SK-N-SH (cell line): ENCODE measurements at regions not wholly inside any gene's neighbourhood (a gene's known extent, or its start where the extent isn't known, plus 50 kb on each side); places are given as distances from the start of the nearest gene placed in this dataset.

Experiments used
- CTCF ChIA-PET: fragments of 300-600, 350-600 bp; formaldehyde crosslinking; extraction: SDS; loops from one replicate; lab custom pipeline; 2021; lab: Yijun Ruan, JAX
- POLR2A ChIA-PET: fragments of 350-600 bp; sonication (Branson Sonifier 250); formaldehyde crosslinking; extraction: SDS; loops from one replicate; lab custom pipeline; 2020; ENCODE audit warnings: antibody characterized with exemption, inconsistent platforms; lab: Yijun Ruan, JAX
- DNase-seq: peaks from one replicate; pipeline ENCODE4 v3.0.0; 2012
- H2AFZ ChIP-seq: fragments of 200-600 bp; sonication (generic); 2 replicates; pipeline ENCODE4 v1.8.1; 2016; ENCODE audit warnings: antibody characterized with exemption, mild to moderate bottlenecking, low read depth
- H3F3A ChIP-seq: fragments of 200-600 bp; sonication (generic); replicated peaks from 2 replicates; pipeline ENCODE3; 2016; ENCODE audit warnings: antibody characterized with exemption, mild to moderate bottlenecking; ENCODE audit not compliant: insufficient read depth
- H3K27ac ChIP-seq, 2 experiments: fragments of 200-500 bp in 1 of 2; fragments of 200-600 bp in 1 of 2; sonication (Bioruptor generic) in 1 of 2; sonication (generic), shearing (Covaris generic) in 1 of 2; 2 replicates each; pipeline versions ENCODE4 v1.5.1 to v1.6.1; 2014 to 2016; ENCODE audit warnings: low read depth in 2 of 2, inconsistent platforms in 1 of 2, low read length in 1 of 2, mild to moderate bottlenecking in 1 of 2, mixed read lengths in 1 of 2
- H3K27me3 ChIP-seq: fragments of 200-600 bp; sonication (generic), shearing (Covaris generic); 2 replicates; pipeline ENCODE4 v1.6.1; 2016; ENCODE audit warnings: mixed run types; ENCODE audit not compliant: insufficient read depth
- H3K36me3 ChIP-seq, 2 experiments: fragments of 200-500 bp in 1 of 2; fragments of 200-600 bp in 1 of 2; sonication (Bioruptor generic) in 1 of 2; sonication (generic) in 1 of 2; replicated peaks in 1 of 2; 2 replicates each; pipeline versions ENCODE3 to v1.5.1; 2014 to 2016; ENCODE audit warnings: low read length in 1 of 2, mild to moderate bottlenecking in 1 of 2; ENCODE audit not compliant: insufficient read depth in 2 of 2, control insufficient read depth in 1 of 2
- H3K4me1 ChIP-seq, 2 experiments: fragments of 200-500 bp in 1 of 2; fragments of 200-600 bp in 1 of 2; sonication (Bioruptor generic) in 1 of 2; sonication (generic), shearing (Covaris generic) in 1 of 2; 2 replicates each; pipeline versions ENCODE4 v1.5.1 to v1.6.1; 2014 to 2016; ENCODE audit warnings: low read depth in 1 of 2, low read length in 1 of 2, mixed run types in 1 of 2; ENCODE audit not compliant: insufficient read depth in 2 of 2, control insufficient read depth in 1 of 2
- H3K4me2 ChIP-seq: fragments of 200-600 bp; sonication (generic), shearing (Covaris generic); 2 replicates; pipeline ENCODE4 v1.6.1; 2017; ENCODE audit warnings: mixed run types
- H3K4me3 ChIP-seq, 2 experiments: fragments of 200-500 bp in 1 of 2; fragments of 200-600 bp in 1 of 2; sonication (Bioruptor generic) in 1 of 2; sonication (generic), shearing (Covaris generic) in 1 of 2; 2 replicates each; pipeline versions ENCODE4 v1.5.1 to v1.8.1; 2014 to 2016; ENCODE audit warnings: low read depth in 2 of 2, inconsistent platforms in 1 of 2, low read length in 1 of 2, mild to moderate bottlenecking in 1 of 2, mixed read lengths in 1 of 2, moderate library complexity in 1 of 2
- H3K79me2 ChIP-seq: fragments of 200-600 bp; sonication (generic); 2 replicates; pipeline ENCODE4 v1.8.1; 2017; ENCODE audit warnings: mild to moderate bottlenecking; ENCODE audit not compliant: insufficient read depth
- H3K9ac ChIP-seq: fragments of 200-600 bp; sonication (generic); 2 replicates; pipeline ENCODE4 v1.6.1; 2017; ENCODE audit warnings: mixed run types
- H3K9me2 ChIP-seq: fragments of 200-600 bp; sonication (generic); 2 replicates; pipeline ENCODE4 v1.6.1; 2017; ENCODE audit warnings: mixed run types
- H3K9me3 ChIP-seq: fragments of 200-600 bp; sonication (generic); 2 replicates; pipeline ENCODE4 v1.6.1; 2017; ENCODE audit warnings: mixed run types, mild to moderate bottlenecking, moderate library complexity
- H4K20me1 ChIP-seq: fragments of 200-600 bp; sonication (generic); 2 replicates; pipeline ENCODE4 v1.6.1; 2017; ENCODE audit warnings: mild to moderate bottlenecking, mixed run types; ENCODE audit not compliant: insufficient read depth
- CHD2 ChIP-seq: fragments of 150-350 bp; IDR thresholded peaks from 2 replicates; pipeline ENCODE4 v1.6.1; 2018; ENCODE audit warnings: low read length; ENCODE audit not compliant: partially characterized antibody
- ELF1 ChIP-seq: IDR thresholded peaks from 2 replicates; pipeline ENCODE4 v1.4.0; 2012
- EP300 ChIP-seq, 2 experiments: IDR thresholded peaks; 2 replicates each; pipeline versions ENCODE4 v1.4.0 to v1.6.1; 2012; ENCODE audit warnings: borderline replicate concordance in 1 of 2, low read depth in 1 of 2, low read length in 1 of 2
- FOXJ3 ChIP-seq: sonication (generic); formaldehyde crosslinking; IDR thresholded peaks from 2 replicates; pipeline ENCODE4 v1.5.1; 2020; ENCODE audit warnings: mild to moderate bottlenecking, missing genetic modification reagents
- GATA2 ChIP-seq: sonication (generic); formaldehyde crosslinking; IDR thresholded peaks from 2 replicates; pipeline ENCODE4 v1.5.0; 2020; ENCODE audit warnings: mild to moderate bottlenecking, missing genetic modification reagents
- PBX3 ChIP-seq: IDR thresholded peaks from 2 replicates; pipeline ENCODE4; 2012
- POLR2AphosphoS5 ChIP-seq: IDR thresholded peaks from 2 replicates; pipeline ENCODE4 v1.6.1; 2012; ENCODE audit warnings: low read depth, low read length
- RAD21 ChIP-seq: IDR thresholded peaks from 2 replicates; pipeline ENCODE4 v1.6.1; 2012; ENCODE audit warnings: mild to moderate bottlenecking, low read length
- RCOR1 ChIP-seq: fragments of 150-350 bp; IDR thresholded peaks from 2 replicates; pipeline ENCODE4 v1.6.1; 2017; ENCODE audit warnings: antibody characterized with exemption, low read length
- RFX5 ChIP-seq: IDR thresholded peaks from 2 replicates; pipeline ENCODE4 v1.6.1; 2012; ENCODE audit warnings: mild to moderate bottlenecking, improper control_type of control experiment, low read length
- SIN3A ChIP-seq: IDR thresholded peaks from 2 replicates; pipeline ENCODE4 v1.6.1; 2012; ENCODE audit warnings: low read depth, mild to moderate bottlenecking, low read length, moderate library complexity, borderline replicate concordance
- SMC3 ChIP-seq: IDR thresholded peaks from 2 replicates; pipeline ENCODE4 v1.6.1; 2012; ENCODE audit warnings: low read depth, low read length, improper control_type of control experiment
- TCF12 ChIP-seq: IDR thresholded peaks from 2 replicates; pipeline ENCODE4 v1.4.0; 2012
- WGBS: methylation state at CpG from one replicate; pipeline ENCODE4 v1.1.6; 2017; ENCODE audit warnings: low lambda C conversion rate; 5-methylcytosine and 5-hydroxymethylcytosine counted together
- TF ChIP-seq, protein P1 (sequence below): fragments of 150-350 bp; IDR thresholded peaks from 2 replicates; pipeline ENCODE4 v1.6.1; 2016; ENCODE audit warnings: mild to moderate bottlenecking, low read depth, low read length

GRCh38 chr2:41947701-41948396 lies 100.0 kb upstream of the PKDCC start:
- CTCF ChIA-PET = interaction anchor here (0.9 to 3.9 kb wide), 14 partner anchors 10 to 224 kb away, joined by 3 to 40 read pairs (median 5); partner anchors contain the start of gene PKDCC
- peak; percentile 81 for DNase-seq
- Histone ChIP-seq H3K27ac (peak overlapping the region in 1 of 2 experiments; percentile 95; a peak in 2 of 4 replicates), H3K4me3 (no peak overlapping the region; a peak in 1 of 4 replicates), H3K9me3 (no peaks in the 10 kb centered on the region), H3K4me2 (no peak overlapping the region), H3K9ac (no peak overlapping the region), H3F3A (no peaks in the 10 kb centered on the region), H3K9me2 (no peaks in the 10 kb centered on the region), H4K20me1 (no peaks in the 10 kb centered on the region), H3K27me3 (peaks cover 15% of the 10 kb centered on the region), H3K36me3 (no peaks in the 10 kb centered on the region), H3K4me1 (peaks cover 0 to 52% of the 10 kb centered on the region in 2 experiments; a peak in 3 of 4 replicates), H3K79me2 (no peaks in the 10 kb centered on the region), H2AFZ (no peak overlapping the region)
- POLR2A ChIA-PET = interaction anchor here (0.8 to 2.2 kb wide), 9 partner anchors 10 to 100 kb away, joined by 3 to 14 read pairs (median 5); partner anchors contain the start of gene PKDCC
- WGBS = 17% methylated on average over 11 of the region's 11 CpGs
- TF ChIP-seq SIN3A = no peak
- TF ChIP-seq POLR2AphosphoS5 = no peak
- peak; percentile 24; the same call in 1 of the 2 replicates for TF ChIP-seq RFX5
- TF ChIP-seq GATA2 (CRISPR knock-in tag) = peak; percentile 82
- TF ChIP-seq EP300 (IDR thresholded peaks at IDR 0.05; ENCODE audit: borderline replicate concordance in 1 of 2, low read depth in 1 of 2, low read length in 1 of 2) = peak in 1 of 2 experiments; percentile 89; a peak in 2 of 4 replicates
- peak; percentile 73 for TF ChIP-seq CHD2
- peak; percentile 39; the same call in 1 of the 2 replicates for TF ChIP-seq TCF12
- TF ChIP-seq SMC3 = peak; percentile 33; the same call in 1 of the 2 replicates
- peak; percentile 45 for TF ChIP-seq RAD21
- peak; percentile 77 for TF ChIP-seq RCOR1
- TF ChIP-seq PBX3 = 0 out of 2 replicates have a peak, but pooled peaks have one; percentile 10

GRCh38 chr2:41948397-41948763 lies 99.4 kb upstream of the PKDCC start:
- H3K4me2 ChIP-seq = no peak overlapping the region
- peaks cover 0 to 58% of the 10 kb centered on the region in 2 experiments; a peak in 3 of 4 replicates for H3K4me1 ChIP-seq
- H4K20me1 ChIP-seq = no peaks in the 10 kb centered on the region
- no peak overlapping the region for H3K9ac ChIP-seq
- TF ChIP-seq FOXJ3 (CRISPR knock-in tag) (no peak), RAD21 (no peak), ELF1 (no peak)
- TF ChIP-seq, protein P1, sequence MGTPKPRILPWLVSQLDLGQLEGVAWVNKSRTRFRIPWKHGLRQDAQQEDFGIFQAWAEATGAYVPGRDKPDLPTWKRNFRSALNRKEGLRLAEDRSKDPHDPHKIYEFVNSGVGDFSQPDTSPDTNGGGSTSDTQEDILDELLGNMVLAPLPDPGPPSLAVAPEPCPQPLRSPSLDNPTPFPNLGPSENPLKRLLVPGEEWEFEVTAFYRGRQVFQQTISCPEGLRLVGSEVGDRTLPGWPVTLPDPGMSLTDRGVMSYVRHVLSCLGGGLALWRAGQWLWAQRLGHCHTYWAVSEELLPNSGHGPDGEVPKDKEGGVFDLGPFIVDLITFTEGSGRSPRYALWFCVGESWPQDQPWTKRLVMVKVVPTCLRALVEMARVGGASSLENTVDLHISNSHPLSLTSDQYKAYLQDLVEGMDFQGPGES = no peak
- DNase-seq = no peak
- no peaks in the 10 kb centered on the region for H3K9me2 ChIP-seq
- peak overlapping the region in 1 of 2 experiments; percentile 95; a peak in 2 of 4 replicates for H3K27ac ChIP-seq
- no peaks in the 10 kb centered on the region for H3K9me3 ChIP-seq
- no peak overlapping the region for H3K4me3 ChIP-seq
- H3K36me3 ChIP-seq = no peaks in the 10 kb centered on the region
- H3F3A ChIP-seq = no peaks in the 10 kb centered on the region
- no peak overlapping the region for H2AFZ ChIP-seq
- H3K27me3 ChIP-seq = peaks cover 15% of the 10 kb centered on the region
- H3K79me2 ChIP-seq = no peaks in the 10 kb centered on the region
- ChIA-PET CTCF (interaction anchor here (0.9 to 3.9 kb wide), 15 partner anchors 11 to 223 kb away, joined by 3 to 40 read pairs (median 5); partner anchors contain the start of gene PKDCC), POLR2A (interaction anchor here (0.8 to 2.2 kb wide), 8 partner anchors 11 to 99 kb away, joined by 3 to 14 read pairs (median 6); partner anchors contain the start of gene PKDCC)
- WGBS = 41% methylated on average over 3 of the region's 3 CpGs
